ENCODE measurements at regions not wholly inside any gene's neighbourhood (a gene's known extent, or its start where the extent isn't known, plus 50 kb on each side); places are given as distances from the start of the nearest gene placed in this dataset.

- intact Hi-C loops (cut with DNase I) = no loop called here
- TF ChIP-seq EP300 (IDR thresholded peaks at IDR 0.05) (no peak), POLR2A (IDR thresholded peaks at IDR 0.05) (no peak)
- TF ChIP-seq, protein P1, sequence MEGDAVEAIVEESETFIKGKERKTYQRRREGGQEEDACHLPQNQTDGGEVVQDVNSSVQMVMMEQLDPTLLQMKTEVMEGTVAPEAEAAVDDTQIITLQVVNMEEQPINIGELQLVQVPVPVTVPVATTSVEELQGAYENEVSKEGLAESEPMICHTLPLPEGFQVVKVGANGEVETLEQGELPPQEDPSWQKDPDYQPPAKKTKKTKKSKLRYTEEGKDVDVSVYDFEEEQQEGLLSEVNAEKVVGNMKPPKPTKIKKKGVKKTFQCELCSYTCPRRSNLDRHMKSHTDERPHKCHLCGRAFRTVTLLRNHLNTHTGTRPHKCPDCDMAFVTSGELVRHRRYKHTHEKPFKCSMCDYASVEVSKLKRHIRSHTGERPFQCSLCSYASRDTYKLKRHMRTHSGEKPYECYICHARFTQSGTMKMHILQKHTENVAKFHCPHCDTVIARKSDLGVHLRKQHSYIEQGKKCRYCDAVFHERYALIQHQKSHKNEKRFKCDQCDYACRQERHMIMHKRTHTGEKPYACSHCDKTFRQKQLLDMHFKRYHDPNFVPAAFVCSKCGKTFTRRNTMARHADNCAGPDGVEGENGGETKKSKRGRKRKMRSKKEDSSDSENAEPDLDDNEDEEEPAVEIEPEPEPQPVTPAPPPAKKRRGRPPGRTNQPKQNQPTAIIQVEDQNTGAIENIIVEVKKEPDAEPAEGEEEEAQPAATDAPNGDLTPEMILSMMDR (IDR thresholded peaks at IDR 0.05) = no peak
- H3K9me3 ChIP-seq = no peaks in the 10 kb centered on the region
- no peaks in the 10 kb centered on the region for H3K27me3 ChIP-seq
- H3K27ac ChIP-seq = no peak overlapping the region
- DNase-seq = peak in 1 of 5 donors; percentile 27
- 50 to 59% (median 54%) methylated on average over 4 of the region's 4 CpGs for WGBS, 3 donors
- no peaks in the 10 kb centered on the region for H3K36me3 ChIP-seq
- H3K4me3 ChIP-seq = no peak overlapping the region
- no peaks in the 10 kb centered on the region for H3K4me1 ChIP-seq (ENCODE audit: insufficient read depth)
These were observed 81.5 kb upstream of the KCNMB2 start for GRCh38 chr3:178454726-178455125.

DNA sequence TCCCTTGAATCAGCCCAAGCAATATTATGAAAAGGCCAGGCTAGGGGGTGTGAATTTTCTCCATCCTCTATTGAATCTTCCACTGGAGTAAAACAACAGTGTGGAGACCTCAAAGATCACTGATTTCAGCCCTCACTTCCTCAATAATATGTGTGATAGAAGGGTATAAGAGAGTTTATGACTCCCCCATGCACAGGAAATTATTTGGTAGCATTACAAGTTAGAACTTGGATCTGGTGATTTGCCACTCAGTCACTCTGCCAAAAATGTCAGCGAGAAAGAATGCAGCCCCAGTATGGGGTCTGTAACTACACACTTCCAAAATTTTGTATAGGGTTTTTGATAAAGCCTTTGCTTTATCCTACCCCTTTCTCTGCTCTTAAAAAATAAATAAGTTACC, 81.0 kb upstream of the KCNMB2 start:
- Histone ChIP-seq H3K4me1 (ENCODE audit: insufficient read depth) (no peaks in the 10 kb centered on the region), H3K36me3 (no peaks in the 10 kb centered on the region), H3K4me3 (no peak overlapping the region), H3K27me3 (no peaks in the 10 kb centered on the region), H3K27ac (no peak overlapping the region), H3K9me3 (no peaks in the 10 kb centered on the region)
- TF ChIP-seq, protein P1 (IDR thresholded peaks at IDR 0.05) = no peak
- TF ChIP-seq POLR2A (IDR thresholded peaks at IDR 0.05) = no peak
- TF ChIP-seq EP300 (IDR thresholded peaks at IDR 0.05) = no peak
- 30 to 40% (median 37%) methylated on average over 1 of the region's 1 CpG for WGBS, 3 donors
- DNase-seq = no peak
- intact Hi-C loops (cut with DNase I) = no loop called here

- intact Hi-C loops (cut with DNase I) = no loop called here
- WGBS, 3 donors = 90 to 100% (median 92%) methylated on average over 1 of the region's 1 CpG
- no peaks in the 10 kb centered on the region for H3K9me3 ChIP-seq
These were observed 80.3 kb upstream of the KCNMB2 start for GRCh38 chr3:178455946-178456345.

DNA sequence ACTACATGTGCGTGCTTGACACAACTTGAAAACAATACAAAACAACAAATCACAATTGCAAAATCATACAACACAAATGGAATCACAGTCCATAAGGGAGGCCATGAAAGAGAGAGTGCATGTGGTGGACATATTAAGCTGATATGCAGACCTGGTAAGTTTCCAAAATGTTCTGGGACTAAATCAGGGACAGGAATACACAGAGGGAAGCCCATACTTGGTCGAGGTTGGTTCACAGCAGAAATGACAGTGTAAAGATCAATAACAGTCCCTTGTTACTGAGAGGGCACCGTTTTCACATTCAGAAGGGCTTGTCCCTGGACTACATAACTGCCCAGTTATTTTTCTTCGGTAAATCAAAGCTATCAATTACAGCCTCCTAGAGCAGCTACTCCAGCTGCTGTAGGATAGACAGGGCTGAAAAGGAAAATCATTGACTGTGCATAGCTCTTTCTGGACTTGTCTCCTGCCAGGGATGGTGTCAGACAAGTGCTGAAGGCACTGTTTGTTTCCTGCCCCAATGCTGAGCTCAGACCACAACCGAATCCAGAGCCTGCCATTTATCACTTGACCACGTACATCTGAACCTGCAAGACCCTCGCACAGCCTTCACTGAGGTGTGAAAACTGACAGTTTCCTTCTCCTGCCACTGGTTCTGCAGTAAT, 79.5 kb upstream of the KCNMB2 start:
- DNase-seq = no peak
- Histone ChIP-seq H3K27ac (no peak overlapping the region), H3K4me1 (ENCODE audit: insufficient read depth) (no peaks in the 10 kb centered on the region), H3K4me3 (no peak overlapping the region), H3K9me3 (no peaks in the 10 kb centered on the region), H3K27me3 (no peaks in the 10 kb centered on the region), H3K36me3 (no peaks in the 10 kb centered on the region)
- intact Hi-C loops (cut with DNase I) = no loop called here
- TF ChIP-seq POLR2A (IDR thresholded peaks at IDR 0.05) (no peak), EP300 (IDR thresholded peaks at IDR 0.05) (no peak)
- TF ChIP-seq, protein P1 (IDR thresholded peaks at IDR 0.05) = no peak
- 45 to 53% (median 52%) methylated on average over 7 of the region's 7 CpGs for WGBS, 3 donors

More at GRCh38 chr3:178455946-178456345, 80.3 kb upstream of the KCNMB2 start:
- Histone ChIP-seq H3K4me3 (no peak overlapping the region), H3K27ac (no peak overlapping the region), H3K27me3 (no peaks in the 10 kb centered on the region), H3K4me1 (ENCODE audit: insufficient read depth) (no peaks in the 10 kb centered on the region), H3K36me3 (no peaks in the 10 kb centered on the region)
- TF ChIP-seq EP300 (IDR thresholded peaks at IDR 0.05) (no peak), POLR2A (IDR thresholded peaks at IDR 0.05) (no peak)
- TF ChIP-seq, protein P1 (IDR thresholded peaks at IDR 0.05) = no peak
- no peak for DNase-seq

All from ovary (tissue), 7 donors.